ENCODE measurements at regions not wholly inside any gene's neighbourhood (a gene's known extent, or its start where the extent isn't known, plus 50 kb on each side); places are given as distances from the start of the nearest gene placed in this dataset.

DNA sequence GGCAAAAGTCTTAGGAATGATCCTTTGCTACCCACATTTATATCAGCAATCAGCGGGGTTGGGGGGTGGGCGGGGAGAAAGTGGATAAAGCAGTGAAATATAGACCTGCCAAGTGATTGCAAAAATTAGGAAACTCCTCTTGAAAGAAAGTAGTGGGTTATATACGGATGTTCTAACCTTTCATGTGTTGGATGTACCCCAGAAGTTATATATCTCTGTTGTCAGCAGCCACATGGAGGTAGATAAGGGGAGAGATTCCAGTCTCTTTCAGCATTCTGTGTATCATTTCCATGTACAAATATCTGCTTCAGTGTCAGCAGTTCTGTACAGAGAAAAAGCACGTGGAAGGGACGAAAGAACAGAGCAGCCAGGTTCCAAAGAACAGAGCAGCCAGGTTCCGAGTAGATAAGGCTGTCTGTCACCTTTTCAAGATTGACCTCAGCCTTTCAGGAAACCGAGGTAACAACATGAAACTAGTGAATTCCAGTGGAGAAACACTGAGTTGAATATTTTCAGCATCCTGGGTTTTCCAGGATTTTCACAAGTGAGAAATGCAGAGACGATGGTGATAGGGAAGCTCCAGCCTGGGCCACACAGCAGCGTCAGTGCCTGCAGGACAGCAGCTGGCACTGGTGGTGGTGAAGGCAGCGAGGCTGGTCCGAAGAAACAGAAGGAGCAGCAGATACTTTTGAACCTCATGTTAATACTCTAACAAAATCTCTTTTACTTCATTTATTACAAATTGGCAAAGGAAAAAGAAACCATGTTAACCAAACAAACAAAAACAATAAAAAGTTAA lies 212.3 kb downstream of the C7orf25 start:
- no peaks in the 10 kb centered on the region for H3K9me3 ChIP-seq (ENCODE audit: control insufficient read depth in 2 of 2, low read length in 2 of 2)
- no peaks in the 10 kb centered on the region for H3K4me1 ChIP-seq (ENCODE audit: control insufficient read depth, insufficient read depth, low read length, poor library complexity, severe bottlenecking)
- no peak overlapping the region for H3K27ac ChIP-seq (ENCODE audit: insufficient read depth, low read length, poor library complexity, severe bottlenecking)
- no peak overlapping the region for H3K27ac Mint-ChIP-seq
- no peaks in the 10 kb centered on the region for H3K36me3 ChIP-seq (ENCODE audit: control insufficient read depth, insufficient read depth, low read length)
- no peak for DNase-seq
- no peaks in the 10 kb centered on the region for H3K4me1 Mint-ChIP-seq
- no peaks in the 10 kb centered on the region for H3K36me3 Mint-ChIP-seq
- H3K27me3 ChIP-seq (ENCODE audit: control insufficient read depth, insufficient read depth, low read length): no peaks in the 10 kb centered on the region
- ATAC-seq (ENCODE audit: low read depth in 2 of 2): no peak
- H3K4me3 ChIP-seq (ENCODE audit: low read depth, low read length): no peak overlapping the region
- peaks cover 0 to 2% (median 0%) of the 10 kb centered on the region in 7 donors for H3K9me3 Mint-ChIP-seq
- no peak overlapping the region for H3K4me3 Mint-ChIP-seq
- peaks cover under 1% of the 10 kb centered on the region for H3K27me3 Mint-ChIP-seq

DNA sequence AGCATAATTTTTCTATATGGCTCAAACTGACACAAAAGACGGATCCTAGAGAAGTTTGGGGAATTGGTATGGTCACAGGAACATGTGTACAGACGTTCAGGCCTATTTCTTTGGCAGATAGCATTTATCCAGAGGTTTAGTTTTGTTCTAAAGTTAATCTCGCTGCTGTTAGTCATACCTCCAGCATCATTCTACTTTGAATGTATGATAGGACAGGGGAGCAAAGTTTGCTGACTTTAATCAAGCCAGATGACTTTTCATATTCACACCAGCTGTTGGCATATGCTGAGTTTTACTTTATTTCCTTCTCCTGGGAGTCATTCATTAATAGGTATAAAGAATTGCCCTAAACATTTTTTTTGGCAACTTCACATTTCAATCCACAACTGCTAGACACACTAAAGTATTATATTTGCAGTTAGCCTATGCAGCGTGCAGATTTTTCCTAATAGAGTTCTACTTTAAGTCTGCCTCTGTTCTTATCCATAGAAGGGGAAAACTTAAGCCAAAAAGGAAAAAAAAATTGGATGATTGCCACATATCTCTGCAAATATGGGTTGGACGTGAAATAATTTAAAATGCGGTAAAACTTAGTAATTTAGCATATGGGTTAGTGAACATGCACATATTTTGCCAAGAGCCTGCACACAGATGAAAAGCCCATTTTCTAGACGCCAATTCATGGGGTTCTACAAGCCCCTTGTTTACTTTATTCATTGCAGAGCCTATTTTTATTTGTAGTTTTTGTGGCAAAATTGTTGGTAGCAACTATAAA lies 213.1 kb downstream of the C7orf25 start:
- H3K27ac Mint-ChIP-seq: no peak overlapping the region
- H3K9me3 Mint-ChIP-seq: peaks cover 0 to 2% (median 0%) of the 10 kb centered on the region in 7 donors
- ATAC-seq (ENCODE audit: low read depth in 2 of 2) (no peak), DNase-seq (no peak)
- H3K4me1 Mint-ChIP-seq: no peaks in the 10 kb centered on the region
- Histone ChIP-seq H3K27ac (ENCODE audit: insufficient read depth, low read length, poor library complexity, severe bottlenecking) (no peak overlapping the region), H3K36me3 (ENCODE audit: control insufficient read depth, insufficient read depth, low read length) (no peaks in the 10 kb centered on the region), H3K4me3 (ENCODE audit: low read depth, low read length) (no peak overlapping the region), H3K27me3 (ENCODE audit: control insufficient read depth, insufficient read depth, low read length) (no peaks in the 10 kb centered on the region), H3K9me3 (ENCODE audit: control insufficient read depth in 2 of 2, low read length in 2 of 2) (no peaks in the 10 kb centered on the region), H3K4me1 (ENCODE audit: control insufficient read depth, insufficient read depth, low read length, poor library complexity, severe bottlenecking) (no peaks in the 10 kb centered on the region)
- no peak overlapping the region for H3K4me3 Mint-ChIP-seq
- no peaks in the 10 kb centered on the region for H3K27me3 Mint-ChIP-seq
- H3K36me3 Mint-ChIP-seq: no peaks in the 10 kb centered on the region

DNA sequence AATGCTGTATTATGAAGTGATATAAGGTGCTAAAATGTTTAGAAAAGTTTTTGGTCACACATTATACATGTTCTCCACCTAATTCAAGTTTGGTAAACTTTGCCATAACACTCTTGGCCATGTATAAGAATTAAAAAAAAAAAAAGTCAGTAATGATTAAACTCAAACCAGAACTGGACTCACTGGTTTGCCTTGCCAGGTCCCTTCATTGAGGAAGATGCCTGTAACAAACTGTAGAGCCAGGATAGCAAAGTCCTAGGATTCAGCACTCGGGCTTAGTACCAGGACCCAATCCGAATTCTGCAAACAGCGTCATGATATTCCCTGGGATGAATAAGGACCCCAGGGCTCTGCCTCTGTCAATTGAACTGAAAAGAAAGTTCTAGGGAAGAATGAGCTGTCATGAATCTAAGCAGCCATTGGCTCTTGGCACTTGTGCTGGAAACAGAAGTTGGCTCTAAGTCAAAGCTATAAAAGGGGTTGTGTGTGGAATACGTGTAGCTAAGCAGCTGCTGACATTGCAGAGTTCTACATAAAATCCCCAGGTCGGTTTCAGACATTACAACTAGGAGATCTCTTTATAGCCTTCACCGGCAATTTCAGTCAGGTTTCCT lies 216.9 kb downstream of the C7orf25 start:
- Histone ChIP-seq H3K4me3 (ENCODE audit: low read depth, low read length) (no peak overlapping the region), H3K27me3 (ENCODE audit: control insufficient read depth, insufficient read depth, low read length) (no peaks in the 10 kb centered on the region), H3K4me1 (ENCODE audit: control insufficient read depth, insufficient read depth, low read length, poor library complexity, severe bottlenecking) (no peaks in the 10 kb centered on the region), H3K36me3 (ENCODE audit: control insufficient read depth, insufficient read depth, low read length) (no peaks in the 10 kb centered on the region), H3K27ac (ENCODE audit: insufficient read depth, low read length, poor library complexity, severe bottlenecking) (no peak overlapping the region), H3K9me3 (ENCODE audit: control insufficient read depth in 2 of 2, low read length in 2 of 2) (no peaks in the 10 kb centered on the region)
- no peak for ATAC-seq (ENCODE audit: low read depth in 2 of 2)
- Mint-ChIP-seq H3K4me1 (no peaks in the 10 kb centered on the region), H3K4me3 (no peak overlapping the region), H3K9me3 (peaks cover 0 to 2% (median 0%) of the 10 kb centered on the region in 7 donors), H3K27me3 (no peaks in the 10 kb centered on the region), H3K27ac (no peak overlapping the region), H3K36me3 (no peaks in the 10 kb centered on the region)
- DNase-seq: no peak

GRCh38 chr7:42693722-42694121 lies 218.1 kb downstream of the C7orf25 start:
- Histone ChIP-seq H3K4me1 (ENCODE audit: control insufficient read depth, insufficient read depth, low read length, poor library complexity, severe bottlenecking) (no peaks in the 10 kb centered on the region), H3K9me3 (ENCODE audit: control insufficient read depth in 2 of 2, low read length in 2 of 2) (no peaks in the 10 kb centered on the region), H3K27me3 (ENCODE audit: control insufficient read depth, insufficient read depth, low read length) (no peaks in the 10 kb centered on the region), H3K36me3 (ENCODE audit: control insufficient read depth, insufficient read depth, low read length) (no peaks in the 10 kb centered on the region), H3K4me3 (ENCODE audit: low read depth, low read length) (no peak overlapping the region), H3K27ac (ENCODE audit: insufficient read depth, low read length, poor library complexity, severe bottlenecking) (no peak overlapping the region)
- H3K36me3 Mint-ChIP-seq: no peaks in the 10 kb centered on the region
- no peak overlapping the region for H3K27ac Mint-ChIP-seq
- ATAC-seq (ENCODE audit: low read depth in 2 of 2) (no peak), DNase-seq (no peak)
- H3K9me3 Mint-ChIP-seq: peaks cover 0 to 2% (median 0%) of the 10 kb centered on the region in 7 donors
- no peak overlapping the region for H3K4me3 Mint-ChIP-seq
- H3K4me1 Mint-ChIP-seq: no peaks in the 10 kb centered on the region
- H3K27me3 Mint-ChIP-seq: no peaks in the 10 kb centered on the region

GRCh38 chr7:42692621-42693020 lies 219.2 kb downstream of the C7orf25 start:
- Histone ChIP-seq H3K9me3 (ENCODE audit: control insufficient read depth in 2 of 2, low read length in 2 of 2) (no peaks in the 10 kb centered on the region), H3K27me3 (ENCODE audit: control insufficient read depth, insufficient read depth, low read length) (no peaks in the 10 kb centered on the region), H3K4me1 (ENCODE audit: control insufficient read depth, insufficient read depth, low read length, poor library complexity, severe bottlenecking) (no peaks in the 10 kb centered on the region), H3K27ac (ENCODE audit: insufficient read depth, low read length, poor library complexity, severe bottlenecking) (no peak overlapping the region), H3K36me3 (ENCODE audit: control insufficient read depth, insufficient read depth, low read length) (no peaks in the 10 kb centered on the region), H3K4me3 (ENCODE audit: low read depth, low read length) (no peak overlapping the region)
- no peak for ATAC-seq (ENCODE audit: low read depth in 2 of 2)
- DNase-seq: no peak
- H3K4me1 Mint-ChIP-seq: no peaks in the 10 kb centered on the region
- no peak overlapping the region for H3K4me3 Mint-ChIP-seq
- H3K27ac Mint-ChIP-seq: no peak overlapping the region
- no peaks in the 10 kb centered on the region for H3K36me3 Mint-ChIP-seq
- H3K9me3 Mint-ChIP-seq: peaks cover 0 to 2% (median 0%) of the 10 kb centered on the region in 7 donors
- no peaks in the 10 kb centered on the region for H3K27me3 Mint-ChIP-seq

DNA sequence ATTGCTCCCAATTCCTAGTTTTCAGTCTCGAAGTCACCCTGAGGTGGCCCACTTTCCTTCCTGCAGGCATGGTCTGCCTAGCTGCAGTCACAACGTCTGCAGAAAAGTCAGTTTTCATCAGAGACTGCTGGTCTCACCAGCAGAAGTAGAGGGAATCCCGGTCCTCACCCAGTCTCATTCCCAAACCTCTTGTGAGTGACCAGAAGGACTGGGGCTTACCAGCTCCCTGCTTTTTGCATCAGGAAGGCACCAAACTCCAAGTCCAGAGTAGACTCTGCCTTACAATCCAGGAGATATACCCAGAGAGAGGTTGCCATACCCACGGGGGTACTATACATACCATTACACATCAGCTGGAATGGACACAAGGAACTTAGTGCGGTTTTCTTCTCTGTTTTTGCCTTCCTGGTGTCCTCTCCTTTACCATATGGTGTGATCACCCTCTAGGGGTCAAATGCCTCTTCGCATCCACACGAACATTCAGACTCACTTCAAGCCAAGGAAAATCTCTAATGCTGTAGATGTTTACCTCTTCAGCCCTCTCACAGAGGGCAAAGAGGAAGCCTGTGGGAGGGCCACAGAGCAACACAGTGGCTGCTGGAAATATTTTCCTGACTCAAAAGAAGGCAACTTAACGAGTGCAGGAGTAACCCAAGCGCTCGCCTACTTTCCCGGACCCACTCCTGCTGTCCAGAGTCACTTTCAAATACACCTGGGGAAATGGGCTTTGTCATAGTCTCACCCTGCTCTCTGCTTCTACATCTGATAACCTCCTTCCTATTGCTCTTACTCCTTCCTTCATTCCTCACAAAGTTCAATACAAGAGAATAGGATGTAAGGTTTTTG lies 220.9 kb downstream of the C7orf25 start:
- H3K4me3 ChIP-seq (ENCODE audit: low read depth, low read length): no peak overlapping the region
- ATAC-seq (ENCODE audit: low read depth in 2 of 2) (no peak), DNase-seq (peak in 1 of 3 donors; percentile 2)
- Mint-ChIP-seq H3K27ac (no peak overlapping the region), H3K36me3 (no peaks in the 10 kb centered on the region), H3K4me1 (no peaks in the 10 kb centered on the region), H3K9me3 (peaks cover 0 to 2% (median 0%) of the 10 kb centered on the region in 7 donors), H3K4me3 (no peak overlapping the region), H3K27me3 (no peaks in the 10 kb centered on the region)
- H3K36me3 ChIP-seq (ENCODE audit: control insufficient read depth, insufficient read depth, low read length): no peaks in the 10 kb centered on the region
- no peak overlapping the region for H3K27ac ChIP-seq (ENCODE audit: insufficient read depth, low read length, poor library complexity, severe bottlenecking)
- H3K27me3 ChIP-seq (ENCODE audit: control insufficient read depth, insufficient read depth, low read length): no peaks in the 10 kb centered on the region
- no peaks in the 10 kb centered on the region for H3K9me3 ChIP-seq (ENCODE audit: control insufficient read depth in 2 of 2, low read length in 2 of 2)
- no peaks in the 10 kb centered on the region for H3K4me1 ChIP-seq (ENCODE audit: control insufficient read depth, insufficient read depth, low read length, poor library complexity, severe bottlenecking)

GRCh38 chr7:42689626-42690025 lies 222.2 kb downstream of the C7orf25 start:
- no peaks in the 10 kb centered on the region for H3K36me3 Mint-ChIP-seq
- H3K27ac Mint-ChIP-seq: no peak overlapping the region
- H3K27me3 Mint-ChIP-seq: no peaks in the 10 kb centered on the region
- Histone ChIP-seq H3K4me3 (ENCODE audit: low read depth, low read length) (no peak overlapping the region), H3K36me3 (ENCODE audit: control insufficient read depth, insufficient read depth, low read length) (no peaks in the 10 kb centered on the region), H3K27ac (ENCODE audit: insufficient read depth, low read length, poor library complexity, severe bottlenecking) (no peak overlapping the region), H3K4me1 (ENCODE audit: control insufficient read depth, insufficient read depth, low read length, poor library complexity, severe bottlenecking) (no peaks in the 10 kb centered on the region), H3K9me3 (ENCODE audit: control insufficient read depth in 2 of 2, low read length in 2 of 2) (no peaks in the 10 kb centered on the region), H3K27me3 (ENCODE audit: control insufficient read depth, insufficient read depth, low read length) (no peaks in the 10 kb centered on the region)
- H3K4me3 Mint-ChIP-seq: no peak overlapping the region
- DNase-seq (no peak), ATAC-seq (ENCODE audit: low read depth in 2 of 2) (no peak)
- no peaks in the 10 kb centered on the region for H3K4me1 Mint-ChIP-seq
- H3K9me3 Mint-ChIP-seq: peaks cover 0 to 2% (median 0%) of the 10 kb centered on the region in 7 donors

Data from CD4-positive, CD25-positive, alpha-beta regulatory T cell (primary cell).